GM21737 (cell line): ENCODE measurements at regions not wholly inside any gene's neighbourhood (a gene's known extent, or its start where the extent isn't known, plus 50 kb on each side); places are given as distances from the start of the nearest gene placed in this dataset.

ENCODE experiments used
- ATAC-seq: cut with Tn5 transposase; IDR thresholded peaks from one replicate; pipeline ENCODE4 v1.9.1; 2021; ENCODE audit warnings: mild to moderate bottlenecking, moderate library complexity; ENCODE audit not compliant: unreplicated experiment

DNA sequence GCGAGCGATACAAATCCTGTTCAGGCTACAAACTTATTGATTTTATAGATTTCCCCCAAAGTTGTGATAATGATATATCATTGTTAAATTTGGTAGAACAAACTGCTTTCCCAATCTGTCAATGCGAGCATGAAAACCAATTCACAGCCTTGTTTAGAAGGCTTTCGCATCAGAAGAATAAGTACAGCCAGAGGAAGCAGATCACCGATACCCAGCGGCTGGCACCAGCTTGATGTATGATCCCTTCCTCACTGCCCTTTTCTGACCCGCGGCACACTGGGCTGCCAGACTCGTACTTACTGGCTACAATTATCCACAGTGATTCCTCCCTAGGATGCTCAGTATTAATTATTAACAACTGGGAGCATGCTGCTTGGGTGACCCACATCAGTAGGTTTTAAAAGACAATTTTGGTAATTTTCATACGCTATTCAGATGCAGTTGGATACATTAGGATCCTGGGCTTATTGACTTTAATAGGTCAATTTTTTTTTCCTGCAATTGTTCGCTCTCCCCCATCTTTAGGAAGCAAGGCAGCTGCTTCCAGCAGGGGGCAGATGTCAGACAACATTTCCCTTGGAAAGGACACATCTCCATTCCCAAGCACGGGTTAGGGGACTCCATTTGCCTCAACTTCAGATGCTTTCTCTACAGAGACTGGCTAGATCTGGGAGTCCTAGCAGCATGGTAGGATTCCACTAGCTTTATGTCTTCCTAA lies 582.7 kb upstream of the PSMD7 start:
- ATAC-seq: no peak

DNA sequence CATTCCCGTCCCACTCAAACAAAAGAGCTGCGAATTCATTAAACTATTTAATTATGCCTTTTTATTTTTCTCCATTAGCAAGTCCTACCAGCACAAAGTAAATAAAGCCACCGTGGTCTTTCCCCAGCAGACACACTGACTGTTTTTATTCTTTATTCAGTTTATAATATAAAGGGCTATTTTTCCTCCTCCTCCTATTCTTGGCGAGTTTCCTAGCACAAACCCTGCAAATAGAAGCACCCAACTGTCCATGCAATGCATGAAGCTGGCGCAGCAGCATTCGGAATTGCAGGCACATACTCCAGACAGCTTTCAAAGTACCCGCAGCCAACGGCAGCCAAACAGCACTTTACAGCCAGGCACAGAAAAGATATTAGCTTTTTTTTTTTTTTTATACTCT lies 583.4 kb upstream of the PSMD7 start:
- ATAC-seq: no peak

DNA sequence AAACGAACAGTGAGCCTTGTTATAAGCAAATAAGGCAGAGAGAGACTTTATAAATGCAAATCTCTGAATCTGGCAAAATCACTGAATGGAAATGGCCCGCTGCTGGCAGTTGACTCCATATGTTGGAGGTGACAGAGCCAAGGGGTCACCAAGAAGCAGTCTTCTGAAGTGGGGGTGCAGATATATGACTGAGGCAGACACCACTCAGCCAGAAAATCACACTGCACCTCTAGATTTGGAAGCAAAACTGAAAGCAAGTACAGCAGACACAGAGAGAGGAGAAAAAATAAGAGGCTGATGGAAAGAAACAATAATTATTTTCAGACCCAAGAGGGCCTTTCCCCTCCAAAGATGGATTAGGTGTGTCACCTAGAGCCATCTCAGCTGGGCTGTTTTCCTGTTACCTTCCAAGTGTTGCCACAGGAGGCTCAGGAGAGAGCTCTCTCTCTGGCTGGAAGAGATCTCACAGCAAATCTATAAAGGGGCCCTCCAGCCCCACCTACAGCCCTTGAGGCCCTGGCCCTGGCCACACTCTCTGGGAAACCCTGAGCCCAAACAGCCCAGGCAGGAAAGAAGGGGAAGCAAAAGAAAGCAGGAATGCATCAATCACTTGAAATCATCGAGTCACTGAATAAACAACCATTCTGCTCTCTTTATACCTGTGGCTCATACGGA lies 585.1 kb upstream of the PSMD7 start:
- no peak for ATAC-seq

DNA sequence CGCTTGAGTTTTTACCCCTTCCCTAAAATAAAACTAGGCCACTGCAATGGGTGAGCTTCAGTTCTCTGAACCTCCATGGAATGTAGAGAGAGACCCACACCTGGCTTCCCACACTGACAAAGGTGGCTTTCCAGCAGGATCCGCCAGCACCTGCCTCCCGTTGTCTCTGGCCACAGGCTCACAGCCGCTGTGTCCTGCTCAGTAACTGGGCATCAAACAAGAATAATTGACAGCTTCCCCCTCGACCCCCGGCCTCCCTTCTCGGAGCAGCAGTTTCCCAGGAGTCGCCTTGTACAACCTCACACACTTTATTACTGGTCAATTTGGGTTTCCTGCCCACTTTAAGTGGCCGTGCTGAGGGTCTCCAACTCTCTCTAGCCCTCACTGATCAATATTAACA lies 586.1 kb upstream of the PSMD7 start:
- no peak for ATAC-seq

DNA sequence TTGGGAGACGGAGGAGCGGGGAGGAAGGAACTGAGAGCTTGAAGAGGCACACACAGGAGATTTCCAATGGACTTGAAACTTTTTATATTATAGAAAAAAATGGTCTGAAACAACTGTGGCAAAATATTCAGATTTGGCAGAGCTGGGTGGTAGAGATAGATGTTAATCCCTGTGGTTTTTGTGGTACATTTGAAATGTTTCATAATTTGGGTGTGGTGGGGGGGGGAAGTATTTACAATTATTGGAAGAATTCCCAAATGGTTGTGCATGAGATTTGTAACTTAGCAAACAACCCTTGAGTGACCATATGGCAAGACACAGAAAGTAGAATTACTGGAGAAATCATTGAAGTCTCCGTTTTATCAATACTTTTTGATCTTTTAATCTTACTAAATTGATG lies 588.8 kb upstream of the PSMD7 start:
- ATAC-seq: no peak

DNA sequence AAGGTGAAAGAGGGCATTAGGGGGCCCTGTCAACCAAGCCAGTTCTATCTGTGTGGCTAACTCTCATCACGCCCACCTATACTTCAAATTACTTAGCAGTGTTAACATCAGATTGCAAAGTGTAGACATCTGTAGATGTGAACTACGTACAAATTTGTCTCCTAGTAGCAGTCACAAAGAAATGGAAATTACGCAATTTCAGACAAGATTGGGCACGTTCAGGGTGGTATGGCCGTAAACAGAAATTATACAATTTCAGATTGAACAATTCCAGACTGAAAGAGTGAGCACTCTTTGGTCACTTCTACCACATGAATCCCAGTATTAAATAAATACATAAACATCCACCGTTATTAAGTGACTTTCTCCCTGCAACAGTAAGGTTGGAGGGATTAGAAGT lies 592.7 kb upstream of the PSMD7 start:
- ATAC-seq: no peak

DNA sequence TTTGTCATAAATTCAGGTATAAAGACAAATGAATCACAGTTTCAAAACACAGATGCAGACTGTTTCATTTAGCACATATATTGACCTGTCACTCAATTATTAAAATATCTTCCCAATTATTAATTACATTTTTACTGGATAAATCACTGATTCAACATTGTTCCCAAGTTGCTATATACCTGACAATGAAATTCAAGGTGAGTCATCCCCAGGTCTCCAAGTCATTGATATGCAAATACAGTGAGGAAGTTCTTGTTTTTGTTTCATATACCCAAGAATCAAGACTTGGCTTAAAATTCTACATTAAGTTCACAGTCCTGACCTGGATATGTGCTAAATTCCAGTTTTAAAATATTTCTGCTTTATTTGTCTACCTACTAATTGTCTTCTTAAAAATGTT lies 599.3 kb upstream of the PSMD7 start:
- ATAC-seq: no peak

DNA sequence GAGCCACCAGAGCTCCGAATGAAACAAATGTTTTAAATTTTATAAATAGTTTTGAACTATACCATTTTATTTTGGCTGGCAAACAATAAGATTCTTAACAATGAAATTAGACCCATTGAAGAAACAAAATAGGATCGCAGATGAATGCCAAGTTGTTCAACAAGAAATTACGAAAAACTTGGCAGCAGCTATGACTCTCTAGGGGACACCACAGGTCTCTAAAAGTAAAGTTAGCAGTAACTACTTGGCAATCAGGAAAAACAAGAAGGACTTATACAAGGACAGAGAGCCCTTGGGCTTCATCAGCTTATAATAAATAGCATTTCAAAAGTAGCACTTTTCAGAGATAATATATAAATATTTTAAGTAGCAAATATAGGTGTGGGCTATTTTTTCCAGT lies 603.8 kb upstream of the PSMD7 start:
- no peak for ATAC-seq

DNA sequence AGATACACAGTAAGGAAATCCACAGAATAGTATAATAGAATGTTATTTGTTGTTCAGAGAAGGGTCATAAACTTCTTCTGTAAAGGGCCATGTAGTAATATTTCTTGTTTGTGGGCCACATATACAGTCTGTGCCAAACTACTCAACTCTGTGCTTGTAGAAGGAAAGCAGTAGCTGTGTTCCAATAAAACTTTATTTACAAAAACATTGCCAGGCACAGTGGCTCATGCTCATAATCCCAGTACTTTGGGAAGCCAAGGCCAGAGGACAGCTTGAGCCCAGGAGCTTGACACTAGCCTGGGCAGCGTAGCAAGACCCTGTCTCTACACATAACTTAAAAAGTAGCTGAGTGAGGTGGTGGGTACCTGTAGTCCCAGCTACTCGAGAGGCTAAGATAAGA lies 612.8 kb upstream of the PSMD7 start:
- ATAC-seq: no peak

DNA sequence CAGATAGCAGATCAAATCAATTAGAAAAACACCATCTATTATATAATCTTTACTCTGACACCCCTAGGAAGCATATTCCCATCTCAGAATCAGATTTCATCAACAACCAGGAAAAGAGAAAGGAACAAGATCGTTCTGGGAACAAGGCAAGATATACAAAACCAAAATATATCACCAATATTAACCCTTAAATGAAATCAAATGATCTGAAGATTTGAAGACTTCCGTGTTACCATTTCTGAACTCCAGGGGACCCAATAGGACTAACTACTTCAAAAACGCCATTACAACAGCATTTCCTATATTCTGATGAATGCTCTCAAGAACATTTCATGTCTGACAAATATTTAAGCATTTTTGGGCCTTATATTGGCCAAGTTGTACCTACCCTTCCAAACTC lies 624.2 kb upstream of the ZFHX3 start:
- no peak for ATAC-seq

DNA sequence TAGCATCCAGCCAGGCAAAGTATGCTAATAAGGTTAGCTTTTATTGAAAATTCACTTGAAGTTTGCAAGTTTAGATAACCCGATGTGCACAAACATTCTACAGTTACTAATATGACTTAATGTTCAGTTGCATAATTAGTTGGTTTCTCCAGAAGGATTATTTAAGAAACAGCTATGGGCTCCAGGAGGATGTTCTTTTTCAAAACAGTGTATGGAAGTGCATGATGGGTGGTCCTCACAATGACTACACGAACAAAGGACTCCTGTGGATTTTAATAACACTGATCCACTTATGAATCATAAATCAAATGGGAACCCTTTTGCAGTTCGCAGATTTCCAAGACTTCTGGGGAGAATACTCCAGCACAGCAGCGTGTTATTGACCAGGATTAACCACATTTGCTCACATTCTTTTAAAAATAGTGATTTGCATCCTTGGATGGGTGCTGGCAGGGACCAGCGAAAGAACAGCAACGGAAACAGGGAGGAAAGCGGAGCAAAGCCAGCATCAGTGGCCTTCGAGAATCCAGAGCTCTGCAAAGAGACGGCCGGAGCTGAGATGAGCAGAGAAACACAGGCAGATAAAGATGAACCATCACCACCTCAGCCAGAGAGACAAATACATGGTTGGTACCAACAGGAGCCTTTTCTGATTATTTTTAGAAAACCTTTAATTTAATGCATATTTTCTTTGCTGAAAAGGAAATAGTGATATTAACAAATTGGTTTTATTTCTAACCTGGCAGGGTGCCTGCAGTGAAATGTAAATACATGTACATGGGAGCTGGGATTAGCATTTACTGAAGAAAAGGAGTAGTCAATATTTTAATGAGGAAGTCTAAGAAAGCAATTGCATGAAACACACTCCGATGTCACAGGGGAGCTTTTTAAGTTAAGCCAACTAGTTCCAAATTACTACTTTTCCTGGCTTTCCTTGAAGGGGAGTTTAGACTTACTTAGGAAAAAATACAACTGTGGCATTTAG lies 623.2 kb upstream of the ZFHX3 start:
- ATAC-seq: no peak

DNA sequence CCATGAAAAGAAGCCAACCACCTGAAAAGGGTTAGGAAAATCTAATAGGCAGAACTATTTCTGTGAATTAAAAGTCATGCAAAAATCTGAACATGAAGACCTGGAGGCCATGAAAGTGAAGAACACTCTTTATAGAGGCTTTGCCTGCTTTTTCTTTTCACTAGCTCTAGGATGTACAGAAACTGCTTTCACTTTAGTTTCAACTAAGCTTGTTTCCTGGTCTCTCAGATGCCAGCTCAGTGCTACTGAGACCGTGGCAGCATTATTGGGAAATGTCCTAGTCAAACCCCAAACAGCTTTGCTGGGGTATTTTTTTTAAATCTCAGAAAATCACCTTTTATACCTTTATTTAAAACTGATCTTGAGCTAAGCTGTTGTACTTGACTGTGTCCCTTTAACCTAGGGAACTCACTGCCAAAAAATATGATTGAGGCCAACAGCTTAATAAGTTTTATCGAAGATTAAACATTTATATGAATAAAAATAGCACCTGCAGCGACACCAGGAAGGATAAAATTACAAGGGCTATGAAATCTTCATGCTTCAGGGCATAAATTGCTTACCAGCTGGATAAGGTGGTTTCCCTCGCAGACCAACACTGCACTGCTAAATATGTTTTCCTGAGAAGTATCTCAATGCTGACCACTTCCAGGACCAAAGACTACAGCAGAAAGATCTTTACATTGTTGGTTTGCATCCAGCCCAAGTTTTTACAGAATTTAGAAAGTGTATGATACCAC lies 621.8 kb upstream of the ZFHX3 start:
- ATAC-seq: no peak

DNA sequence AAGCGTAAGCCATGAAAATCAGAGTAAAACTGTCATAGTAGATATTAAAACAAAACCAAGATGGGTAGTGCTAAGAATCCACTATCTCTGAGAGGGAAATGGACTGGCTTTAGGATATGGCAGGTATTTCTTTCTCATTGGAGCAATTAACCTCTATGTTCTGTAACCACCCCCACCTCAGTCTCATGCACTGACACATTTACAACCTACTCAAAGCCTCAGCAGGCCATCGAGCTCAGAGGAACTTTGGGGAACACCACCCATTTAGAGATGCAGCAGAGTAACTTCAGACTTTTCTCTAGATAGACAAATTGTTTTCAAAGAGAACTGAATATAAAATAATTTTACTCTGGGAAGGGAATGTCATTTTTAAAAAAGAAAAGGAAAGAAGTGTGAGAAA lies 615.8 kb upstream of the ZFHX3 start:
- ATAC-seq: no peak

DNA sequence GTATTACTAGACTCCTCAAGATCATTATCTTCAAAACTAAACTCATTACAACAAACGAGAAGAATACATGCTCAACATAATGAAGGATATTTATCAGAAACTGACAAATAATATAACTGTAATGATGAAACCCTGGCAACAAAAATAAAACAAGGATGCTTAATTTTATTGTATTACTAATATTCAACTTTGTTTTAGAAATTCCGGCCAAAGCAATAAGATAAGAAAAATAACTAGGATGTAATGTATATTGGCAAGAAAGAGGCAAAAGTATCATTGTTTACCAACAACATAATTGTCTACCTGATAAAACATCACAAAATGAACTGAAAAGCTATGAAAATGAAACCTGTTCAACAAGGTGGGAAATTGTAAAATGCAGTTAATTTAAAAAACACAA lies 588.3 kb upstream of the ZFHX3 start:
- ATAC-seq: no peak

DNA sequence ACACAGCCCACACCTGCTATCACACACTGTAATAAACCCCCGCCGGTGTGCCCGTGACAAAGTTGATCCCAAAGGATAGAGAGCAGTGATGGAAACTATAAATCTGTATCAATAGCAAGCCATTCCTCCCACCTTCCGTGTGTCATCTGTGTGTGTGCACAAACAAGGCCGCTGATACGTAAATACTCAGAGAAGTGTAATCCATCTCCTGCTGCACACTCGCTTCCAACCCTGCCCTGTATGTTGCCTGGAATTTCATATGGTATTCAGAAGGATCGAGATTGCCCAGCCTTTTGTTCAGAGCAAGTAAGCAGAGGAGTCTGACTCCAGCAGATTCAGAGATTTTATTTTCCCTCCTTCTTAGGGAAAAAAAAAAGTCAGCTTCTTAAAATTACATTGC lies 581.1 kb upstream of the ZFHX3 start:
- ATAC-seq: no peak

DNA sequence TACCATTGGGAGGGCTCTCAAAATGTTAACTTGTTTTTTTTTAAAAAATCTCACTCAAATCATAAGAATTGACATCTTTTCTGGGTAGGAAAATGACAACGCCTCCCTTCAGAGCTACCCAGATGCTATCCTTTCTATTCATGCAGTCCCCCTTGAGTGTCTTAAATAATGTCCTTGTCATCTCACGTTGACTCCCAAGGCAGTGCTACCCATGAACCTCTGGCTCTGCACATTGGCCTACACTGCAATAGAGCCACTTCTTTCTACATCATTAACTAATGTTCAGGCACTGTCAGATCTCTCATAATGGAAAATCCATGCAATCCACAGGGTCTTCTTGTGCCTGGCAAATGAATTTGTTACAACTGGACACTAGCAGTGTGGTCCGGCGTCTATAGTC lies 569.8 kb upstream of the ZFHX3 start:
- no peak for ATAC-seq

DNA sequence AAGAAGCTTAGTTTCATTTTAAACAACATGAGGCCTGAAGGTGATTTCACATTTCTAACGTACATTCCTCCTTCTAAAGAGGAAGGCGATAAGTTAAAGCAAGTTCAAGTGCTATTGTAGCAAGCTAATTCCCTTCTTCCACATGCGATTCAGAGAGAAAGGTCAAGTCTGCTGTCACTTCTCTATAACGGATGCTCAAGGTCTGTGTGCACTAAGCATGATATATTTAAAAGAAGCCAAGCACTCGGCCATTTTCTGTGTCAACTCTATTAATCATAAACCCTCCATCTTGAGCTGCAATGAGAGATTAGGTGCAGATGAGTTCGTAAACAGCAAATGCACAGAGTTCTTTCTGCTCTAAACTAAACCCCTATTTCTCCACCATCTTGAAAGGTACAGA lies 568.8 kb upstream of the ZFHX3 start:
- no peak for ATAC-seq

DNA sequence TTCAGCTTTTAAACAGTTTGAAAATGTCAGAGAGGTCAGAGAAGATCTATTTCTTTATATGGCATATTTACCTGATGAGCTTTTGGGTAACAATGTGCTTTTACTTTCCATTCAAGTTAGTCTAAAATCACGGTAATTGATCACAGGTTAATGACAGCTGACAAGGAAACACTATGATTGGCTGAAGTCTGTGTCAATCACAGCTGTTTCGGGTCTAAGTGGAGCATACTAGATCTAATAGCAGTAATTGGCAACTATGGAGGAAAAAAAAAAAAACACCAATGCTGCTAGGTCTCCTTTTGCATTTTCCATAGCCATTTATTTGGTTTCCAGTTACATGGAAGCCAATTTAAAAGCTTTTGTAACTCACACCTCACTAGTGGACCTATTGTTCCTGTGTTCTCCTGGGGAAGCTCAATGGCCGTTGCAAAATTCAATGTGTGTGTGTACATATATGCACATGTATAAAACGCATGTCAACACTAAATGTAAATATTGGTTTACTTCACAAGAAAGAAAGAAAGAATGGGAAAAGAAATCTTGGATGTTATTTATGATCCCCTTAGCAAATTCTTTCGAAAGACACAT lies 568.3 kb upstream of the ZFHX3 start:
- ATAC-seq: no peak

DNA sequence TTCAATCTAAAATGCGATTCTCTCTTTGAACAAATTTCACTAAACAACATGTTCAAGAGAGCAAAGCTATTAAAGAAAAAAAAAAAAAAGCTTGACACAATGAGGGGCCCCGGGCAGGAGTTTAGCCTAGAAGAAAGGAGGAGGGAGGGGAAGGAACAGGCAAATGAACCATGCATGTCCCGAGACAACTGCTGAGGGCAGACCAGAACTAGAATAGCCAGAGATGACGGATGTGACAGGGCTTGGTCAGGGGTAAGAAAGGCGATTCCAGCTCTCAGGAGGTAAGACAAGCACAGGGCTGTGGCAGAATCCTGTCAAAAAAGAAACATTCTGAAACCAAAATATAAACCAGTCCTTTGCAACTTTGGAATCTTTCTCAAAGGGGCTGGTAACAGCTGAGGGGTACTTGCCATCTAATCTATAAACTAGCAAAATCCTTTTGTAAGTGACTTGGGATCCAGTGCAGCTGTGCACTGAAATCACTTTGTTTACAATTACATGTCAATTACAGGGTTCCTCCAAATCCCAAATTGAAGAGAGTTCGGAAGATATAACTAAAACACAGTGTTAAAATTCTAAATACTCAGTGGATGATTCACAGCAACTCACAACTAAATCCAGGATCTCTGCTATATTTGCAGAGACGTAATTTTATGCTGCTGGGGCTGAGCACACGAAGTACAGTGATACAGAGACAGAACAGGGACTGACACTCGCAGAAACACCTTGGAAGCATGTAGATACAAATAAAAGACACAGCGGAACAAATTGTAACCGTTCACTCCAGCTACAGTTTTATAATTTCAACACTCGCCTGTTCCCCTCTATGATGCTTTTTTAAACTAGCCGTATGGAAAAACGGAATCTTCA lies 567.4 kb upstream of the ZFHX3 start:
- ATAC-seq: no peak

DNA sequence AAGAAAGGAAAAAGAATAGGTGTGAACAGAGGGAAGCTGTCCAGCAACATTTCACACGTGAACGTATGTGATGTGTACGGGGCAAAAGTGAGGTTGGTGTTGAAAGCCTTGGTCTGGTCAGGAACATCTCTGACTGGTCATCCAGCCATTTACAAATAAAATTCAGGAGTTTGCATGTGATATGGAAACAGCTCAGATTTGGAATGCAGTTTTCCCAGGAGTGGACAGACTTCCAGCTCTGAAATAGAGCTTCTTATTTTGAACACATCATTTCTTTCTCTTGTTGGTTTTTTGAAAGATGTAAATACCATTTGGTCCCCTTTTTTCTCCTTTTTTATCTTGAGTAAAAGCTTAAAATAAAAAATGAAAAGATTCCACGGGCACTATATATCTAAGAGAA lies 566.2 kb upstream of the ZFHX3 start:
- no peak for ATAC-seq
